Neural progenitor cell (in vitro differentiated cells): ENCODE measurements at regions not wholly inside any gene's neighbourhood (a gene's known extent, or its start where the extent isn't known, plus 50 kb on each side); places are given as distances from the start of the nearest gene placed in this dataset.

Experiments used
- DNase-seq: peaks from one replicate; pipeline ENCODE4 v3.0.0-alpha.2; 2016; ENCODE audit warnings: low spot score
- H2AFZ ChIP-seq: fragments of 200-600 bp; sonication (generic); replicated peaks from 2 replicates; pipeline ENCODE4 v1.6.1; 2016; ENCODE audit warnings: antibody characterized with exemption
- H3F3A ChIP-seq: fragments of 200-600 bp; sonication (generic); 2 replicates; pipeline ENCODE4 v1.6.1; 2016; ENCODE audit warnings: antibody characterized with exemption, low read depth
- H3K27ac ChIP-seq: fragments of 200-600 bp; sonication (generic); 2 replicates; pipeline ENCODE4 v1.5.1; 2016; ENCODE audit warnings: mild to moderate bottlenecking
- H3K27me3 ChIP-seq: fragments of 200-600 bp; sonication (generic); 2 replicates; pipeline ENCODE4 v1.6.1; 2016; ENCODE audit warnings: mild to moderate bottlenecking, moderate library complexity
- H3K36me3 ChIP-seq: fragments of 200-600 bp; sonication (generic); 2 replicates; pipeline ENCODE4 v1.5.1; 2016
- H3K4me1 ChIP-seq: fragments of 200-600 bp; sonication (generic); 2 replicates; pipeline ENCODE4 v1.6.1; 2016; ENCODE audit warnings: mixed run types
- H3K4me2 ChIP-seq: fragments of 200-600 bp; sonication (generic); 2 replicates; pipeline ENCODE4 v1.6.1; 2016
- H3K4me3 ChIP-seq: fragments of 200-600 bp; sonication (generic); 2 replicates; pipeline ENCODE4 v1.5.1; 2016
- H3K79me2 ChIP-seq: fragments of 200-600 bp; sonication (generic); 2 replicates; pipeline ENCODE4 v1.6.1; 2016; ENCODE audit warnings: low read depth
- H3K9ac ChIP-seq: fragments of 200-600 bp; sonication (generic); 2 replicates; pipeline ENCODE4 v1.6.1; 2016
- H3K9me3 ChIP-seq: fragments of 200-600 bp; sonication (generic); 2 replicates; pipeline ENCODE4 v1.5.1; 2016; ENCODE audit warnings: low read depth
- H4K20me1 ChIP-seq: fragments of 200-600 bp; sonication (generic); 2 replicates; pipeline ENCODE4 v1.6.1; 2016; ENCODE audit warnings: low read depth
- H3K27ac Mint-ChIP-seq: 3 replicates; pipeline ENCODE4 v1.8.0; 2021; ENCODE audit warnings: mixed read lengths
- H3K27me3 Mint-ChIP-seq: 2 replicates; pipeline ENCODE4 v1.8.0; 2022; ENCODE audit warnings: low read depth, mild to moderate bottlenecking, inconsistent platforms, moderate library complexity, mixed read lengths; ENCODE audit not compliant: insufficient read depth
- H3K36me3 Mint-ChIP-seq: 3 replicates; pipeline ENCODE4 v1.8.0; 2021; ENCODE audit warnings: mixed read lengths
- H3K4me1 Mint-ChIP-seq: 3 replicates; pipeline ENCODE4 v1.8.0; 2021; ENCODE audit warnings: mixed read lengths
- H3K4me3 Mint-ChIP-seq: 3 replicates; pipeline ENCODE4 v1.8.0; 2021; ENCODE audit warnings: mild to moderate bottlenecking, moderate library complexity, mixed read lengths
- H3K9me3 Mint-ChIP-seq: 3 replicates; pipeline ENCODE4 v1.8.0; 2020; ENCODE audit warnings: mixed read lengths
- CTCF ChIP-seq: fragments of 200-600 bp; sonication (generic); IDR thresholded peaks from 2 replicates; pipeline ENCODE4 v1.5.1; 2017; ENCODE audit warnings: antibody characterized with exemption, mild to moderate bottlenecking
- EZH2 ChIP-seq: fragments of 200-600 bp; sonication (generic); IDR thresholded peaks from 2 replicates; pipeline ENCODE4 v1.6.1; 2017; ENCODE audit warnings: antibody characterized with exemption, mild to moderate bottlenecking, moderate library complexity
- EZH2phosphoT487 ChIP-seq: fragments of 200-600 bp; sonication (generic); IDR thresholded peaks from 2 replicates; pipeline ENCODE4 v1.6.1; 2017; ENCODE audit warnings: antibody characterized with exemption

GRCh38 chr20:4585758-4586157 is 100.5 kb upstream of the PRNP start:
- Histone ChIP-seq H3K4me2 (no peak overlapping the region), H3K27ac (no peak overlapping the region), H3K27me3 (no peaks in the 10 kb centered on the region), H3K9me3 (no peaks in the 10 kb centered on the region), H2AFZ (no peak overlapping the region), H4K20me1 (no peaks in the 10 kb centered on the region), H3K9ac (no peak overlapping the region), H3F3A (peaks cover 5% of the 10 kb centered on the region), H3K4me3 (no peak overlapping the region), H3K79me2 (no peaks in the 10 kb centered on the region), H3K4me1 (no peaks in the 10 kb centered on the region), H3K36me3 (no peaks in the 10 kb centered on the region)
- Mint-ChIP-seq H3K4me3 (no peak overlapping the region), H3K4me1 (peaks cover 2% of the 10 kb centered on the region), H3K36me3 (no peaks in the 10 kb centered on the region), H3K27me3 (peaks cover 2% of the 10 kb centered on the region), H3K9me3 (peaks cover 2% of the 10 kb centered on the region), H3K27ac (no peak overlapping the region)
- no peak for DNase-seq
- no peak for TF ChIP-seq CTCF
- no peak for TF ChIP-seq EZH2phosphoT487
- no peak for TF ChIP-seq EZH2

GRCh38 chr20:4585104-4585753 is 101.0 kb upstream of the PRNP start:
- Histone ChIP-seq H3K27me3 (no peaks in the 10 kb centered on the region), H3K79me2 (no peaks in the 10 kb centered on the region), H3K9me3 (no peaks in the 10 kb centered on the region), H3K4me1 (no peaks in the 10 kb centered on the region), H3F3A (peaks cover 5% of the 10 kb centered on the region), H3K4me2 (no peak overlapping the region), H4K20me1 (no peaks in the 10 kb centered on the region), H2AFZ (no peak overlapping the region), H3K4me3 (no peak overlapping the region), H3K9ac (no peak overlapping the region), H3K27ac (no peak overlapping the region), H3K36me3 (no peaks in the 10 kb centered on the region)
- H3K27me3 Mint-ChIP-seq, result peaks cover 2% of the 10 kb centered on the region
- TF ChIP-seq CTCF, result no peak
- no peak for TF ChIP-seq EZH2phosphoT487
- no peak for TF ChIP-seq EZH2
- no peak for DNase-seq
- no peak overlapping the region for H3K27ac Mint-ChIP-seq
- H3K4me3 Mint-ChIP-seq, result no peak overlapping the region
- peaks cover 2% of the 10 kb centered on the region for H3K9me3 Mint-ChIP-seq
- H3K36me3 Mint-ChIP-seq, result no peaks in the 10 kb centered on the region
- peaks cover 2% of the 10 kb centered on the region for H3K4me1 Mint-ChIP-seq

GRCh38 chr20:4584510-4584909 is 101.7 kb upstream of the PRNP start:
- no peak overlapping the region for H3K4me3 Mint-ChIP-seq
- peaks cover 2% of the 10 kb centered on the region for H3K4me1 Mint-ChIP-seq
- Histone ChIP-seq H3F3A (peaks cover 5% of the 10 kb centered on the region), H3K4me2 (no peak overlapping the region), H3K27me3 (no peaks in the 10 kb centered on the region), H3K4me3 (no peak overlapping the region), H2AFZ (no peak overlapping the region), H3K79me2 (no peaks in the 10 kb centered on the region), H3K36me3 (no peaks in the 10 kb centered on the region), H3K4me1 (no peaks in the 10 kb centered on the region), H3K27ac (no peak overlapping the region), H3K9ac (no peak overlapping the region), H4K20me1 (no peaks in the 10 kb centered on the region), H3K9me3 (no peaks in the 10 kb centered on the region)
- no peak for DNase-seq
- H3K27me3 Mint-ChIP-seq, result peaks cover 2% of the 10 kb centered on the region
- H3K9me3 Mint-ChIP-seq, result peaks cover 2% of the 10 kb centered on the region
- H3K27ac Mint-ChIP-seq, result no peak overlapping the region
- H3K36me3 Mint-ChIP-seq, result no peaks in the 10 kb centered on the region
- TF ChIP-seq EZH2phosphoT487 (no peak), CTCF (no peak), EZH2 (no peak)
